Hepatocyte (in vitro differentiated cells): ENCODE measurements at regions not wholly inside any gene's neighbourhood (a gene's known extent, or its start where the extent isn't known, plus 50 kb on each side); places are given as distances from the start of the nearest gene placed in this dataset.

Experiments
- EZH2 ChIP-seq: fragments of 200-600 bp; sonication (generic); IDR thresholded peaks from 2 replicates; pipeline ENCODE4 v1.6.1; 2016; ENCODE audit warnings: antibody characterized with exemption, mild to moderate bottlenecking, borderline replicate concordance
- EZH2phosphoT487 ChIP-seq: fragments of 200-600 bp; sonication (generic); IDR thresholded peaks from one replicate; pipeline ENCODE4 v1.6.1; 2018; ENCODE audit warnings: antibody characterized with exemption, mild to moderate bottlenecking, low read depth, moderate library complexity; ENCODE audit not compliant: unreplicated experiment, severe bottlenecking
- TF ChIP-seq, protein P1 (sequence below): fragments of 200-600 bp; sonication (generic); IDR thresholded peaks from 2 replicates; pipeline ENCODE4 v1.5.1; 2016; ENCODE audit warnings: antibody characterized with exemption, mild to moderate bottlenecking; ENCODE audit not compliant: poor library complexity

DNA sequence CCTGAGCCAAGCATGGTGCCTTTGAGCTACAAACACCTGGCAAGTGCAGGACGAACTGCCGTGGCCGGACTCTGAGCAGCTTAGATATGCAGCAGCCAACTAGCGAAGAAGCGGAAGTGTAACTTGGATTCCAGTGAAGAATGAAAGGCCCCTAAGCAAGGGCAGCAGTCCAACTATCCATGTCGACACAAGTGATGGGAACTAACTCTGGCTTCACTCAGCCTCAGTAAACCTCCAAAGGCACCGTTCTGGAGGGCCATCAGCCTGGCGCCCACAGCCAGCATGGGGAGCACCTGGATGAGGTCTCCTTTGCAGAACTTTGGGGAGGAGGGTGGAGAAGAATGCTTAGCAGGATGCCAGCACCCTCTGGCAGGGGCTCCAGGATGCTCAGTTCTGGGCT is 78.4 kb upstream of the MLN start:
- TF ChIP-seq, protein P1, sequence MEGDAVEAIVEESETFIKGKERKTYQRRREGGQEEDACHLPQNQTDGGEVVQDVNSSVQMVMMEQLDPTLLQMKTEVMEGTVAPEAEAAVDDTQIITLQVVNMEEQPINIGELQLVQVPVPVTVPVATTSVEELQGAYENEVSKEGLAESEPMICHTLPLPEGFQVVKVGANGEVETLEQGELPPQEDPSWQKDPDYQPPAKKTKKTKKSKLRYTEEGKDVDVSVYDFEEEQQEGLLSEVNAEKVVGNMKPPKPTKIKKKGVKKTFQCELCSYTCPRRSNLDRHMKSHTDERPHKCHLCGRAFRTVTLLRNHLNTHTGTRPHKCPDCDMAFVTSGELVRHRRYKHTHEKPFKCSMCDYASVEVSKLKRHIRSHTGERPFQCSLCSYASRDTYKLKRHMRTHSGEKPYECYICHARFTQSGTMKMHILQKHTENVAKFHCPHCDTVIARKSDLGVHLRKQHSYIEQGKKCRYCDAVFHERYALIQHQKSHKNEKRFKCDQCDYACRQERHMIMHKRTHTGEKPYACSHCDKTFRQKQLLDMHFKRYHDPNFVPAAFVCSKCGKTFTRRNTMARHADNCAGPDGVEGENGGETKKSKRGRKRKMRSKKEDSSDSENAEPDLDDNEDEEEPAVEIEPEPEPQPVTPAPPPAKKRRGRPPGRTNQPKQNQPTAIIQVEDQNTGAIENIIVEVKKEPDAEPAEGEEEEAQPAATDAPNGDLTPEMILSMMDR = no peak
- TF ChIP-seq EZH2 = no peak
- TF ChIP-seq EZH2phosphoT487 = no peak
